BJ (cell line): ENCODE measurements at regions not wholly inside any gene's neighbourhood (a gene's known extent, or its start where the extent isn't known, plus 50 kb on each side); places are given as distances from the start of the nearest gene placed in this dataset.

Source experiments
- CTCF ChIA-PET: fragments of 350-600 bp; formaldehyde crosslinking; extraction: SDS; loops from one replicate; lab custom pipeline; 2021; ENCODE audit warnings: antibody characterized with exemption, inconsistent platforms; lab: Yijun Ruan, JAX
- POLR2A ChIA-PET: fragments of 300-600 bp; sonication (Branson Sonifier 250); formaldehyde crosslinking; extraction: SDS; loops from one replicate; lab custom pipeline; 2021; ENCODE audit warnings: antibody characterized with exemption; lab: Charles Lee
- DNase-seq: peaks from one replicate; pipeline ENCODE4 v3.0.0-alpha.2; 2011; ENCODE audit warnings: low read depth
- H3K27me3 ChIP-seq: 2 replicates; pipeline ENCODE4 v1.6.0; 2011; ENCODE audit warnings: low read length; ENCODE audit not compliant: control insufficient read depth, insufficient read depth
- H3K36me3 ChIP-seq: 2 replicates; pipeline ENCODE4 v1.5.1; 2011; ENCODE audit warnings: low read length; ENCODE audit not compliant: control insufficient read depth, insufficient read depth
- H3K4me3 ChIP-seq: 2 replicates; pipeline ENCODE4 v1.5.1; 2011; ENCODE audit warnings: low read depth, mild to moderate bottlenecking, control low read depth, low read length
- CTCF ChIP-seq: IDR thresholded peaks from 2 replicates; pipeline ENCODE4 v1.5.1; 2011; ENCODE audit warnings: low read depth, mild to moderate bottlenecking, control low read depth, inconsistent platforms, low read length, moderate library complexity; ENCODE audit not compliant: insufficient read depth

DNA sequence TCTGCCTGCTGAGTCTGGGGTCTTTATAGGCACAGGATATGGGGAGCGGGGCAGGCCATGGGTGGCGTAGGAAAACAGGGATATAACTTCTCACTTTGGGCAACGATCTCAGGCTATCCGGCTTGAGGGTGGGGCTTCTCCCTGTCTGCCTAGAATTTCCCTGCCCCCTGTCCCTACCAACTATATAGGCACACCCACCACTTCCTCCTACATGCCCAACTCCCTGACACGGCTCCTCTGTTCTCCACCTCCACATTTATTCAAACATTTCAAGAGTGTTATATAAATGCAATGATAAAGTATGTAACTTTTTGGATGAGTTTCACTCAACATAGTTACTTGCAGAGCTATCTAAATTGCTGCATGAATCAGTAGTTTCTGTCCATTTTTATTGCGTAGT is 363.2 kb upstream of the RORB start:
- Histone ChIP-seq H3K27me3 (no peaks in the 10 kb centered on the region), H3K4me3 (no peak overlapping the region), H3K36me3 (no peaks in the 10 kb centered on the region)
- no peak for TF ChIP-seq CTCF
- no peak for DNase-seq
- CTCF ChIA-PET, result no interaction called here
- POLR2A ChIA-PET, result no interaction called here

GRCh38 chr9:74138182-74138581 is 359.0 kb upstream of the RORB start:
- Histone ChIP-seq H3K36me3 (no peaks in the 10 kb centered on the region), H3K27me3 (no peaks in the 10 kb centered on the region), H3K4me3 (no peak overlapping the region)
- no peak for DNase-seq
- POLR2A ChIA-PET, result no interaction called here
- CTCF ChIA-PET, result no interaction called here
- no peak for TF ChIP-seq CTCF

DNA sequence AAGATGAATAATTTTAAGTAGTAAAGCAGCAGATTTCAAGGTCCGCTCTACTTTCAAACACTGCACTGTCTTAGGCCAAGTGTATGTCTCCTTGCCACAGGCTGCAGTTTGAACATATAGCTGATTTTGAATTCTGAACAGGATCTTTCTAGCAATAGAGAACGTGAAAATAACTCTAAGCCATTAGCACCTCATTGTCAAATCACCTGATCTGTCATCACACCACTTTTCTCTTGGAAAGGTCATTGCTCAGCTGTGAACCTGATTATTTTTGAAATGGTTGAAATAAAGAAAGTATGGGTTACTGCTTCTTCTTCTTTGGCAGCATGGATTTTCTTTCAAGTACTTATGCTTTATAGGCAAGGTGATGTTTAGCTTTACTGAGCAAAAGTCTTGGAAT is 357.0 kb upstream of the RORB start:
- POLR2A ChIA-PET, result no interaction called here
- CTCF ChIA-PET, result no interaction called here

GRCh38 chr9:74147906-74148305 is 349.2 kb upstream of the RORB start:
- TF ChIP-seq CTCF, result no peak
- no peak for DNase-seq
- no peaks in the 10 kb centered on the region for H3K36me3 ChIP-seq
- no peak overlapping the region for H3K4me3 ChIP-seq
- no peaks in the 10 kb centered on the region for H3K27me3 ChIP-seq
- CTCF ChIA-PET, result no interaction called here
- POLR2A ChIA-PET, result no interaction called here

More for the DNA sequence above, 357.0 kb upstream of the RORB start:
- H3K4me3 ChIP-seq, result no peak overlapping the region
- H3K27me3 ChIP-seq, result no peaks in the 10 kb centered on the region
- H3K36me3 ChIP-seq, result no peaks in the 10 kb centered on the region
- DNase-seq, result no peak
- TF ChIP-seq CTCF, result no peak

- no peak for DNase-seq
- CTCF ChIA-PET, result no interaction called here
- Histone ChIP-seq H3K27me3 (no peaks in the 10 kb centered on the region), H3K4me3 (no peak overlapping the region), H3K36me3 (no peaks in the 10 kb centered on the region)
- POLR2A ChIA-PET, result interaction anchor here (0.6 kb wide), 1 partner anchor 161 kb away, joined by 4 read pairs; no protein-coding TSS in a partner anchor
- no peak for TF ChIP-seq CTCF
Observed at GRCh38 chr9:74172874-74173273, 324.3 kb upstream of the RORB start.
